HL-60 (cell line): ENCODE measurements at regions not wholly inside any gene's neighbourhood (a gene's known extent, or its start where the extent isn't known, plus 50 kb on each side); places are given as distances from the start of the nearest gene placed in this dataset.

Experiments
- GABPA ChIP-seq: IDR thresholded peaks from 2 replicates; pipeline ENCODE4 v1.6.1; 2012; ENCODE audit warnings: low read depth
- POLR2AphosphoS5 ChIP-seq: IDR thresholded peaks from 2 replicates; pipeline ENCODE4 v1.6.1; 2012; ENCODE audit warnings: low read depth
- SPI1 ChIP-seq: IDR thresholded peaks from 2 replicates; pipeline ENCODE4 v1.6.1; 2012; ENCODE audit warnings: low read depth, mild to moderate bottlenecking, borderline replicate concordance
- TF ChIP-seq, protein P1 (sequence below): IDR thresholded peaks from one replicate; pipeline ENCODE4 v1.5.1; 2011; ENCODE audit warnings: low read length, control low read depth, inconsistent platforms; ENCODE audit not compliant: insufficient read depth
- TF ChIP-seq, protein P2 (sequence below): IDR thresholded peaks from 2 replicates; pipeline ENCODE4 v1.6.1; 2012; ENCODE audit warnings: low read depth; ENCODE audit not compliant: insufficient replicate concordance

DNA sequence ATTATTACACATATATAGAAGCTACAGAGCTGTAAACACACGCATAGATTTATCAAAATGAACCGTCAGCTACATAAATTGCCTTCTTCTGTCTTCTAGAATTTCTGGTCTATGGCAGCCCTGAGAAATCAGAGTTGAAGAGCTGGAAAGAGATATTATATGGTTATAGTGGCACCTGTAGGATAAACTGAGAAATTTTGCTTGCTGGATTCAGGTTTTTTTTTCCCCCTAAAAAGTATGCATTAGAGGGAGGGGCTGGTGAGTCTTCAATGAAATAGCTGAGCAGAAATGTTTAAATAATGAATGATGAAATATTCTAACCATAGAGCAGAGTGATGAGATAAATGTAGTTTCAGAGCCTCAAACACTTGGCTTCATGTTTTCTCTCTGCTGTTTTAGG, 78.0 kb upstream of the DYNC1I1 start:
- TF ChIP-seq GABPA = no peak
- TF ChIP-seq, protein P1, sequence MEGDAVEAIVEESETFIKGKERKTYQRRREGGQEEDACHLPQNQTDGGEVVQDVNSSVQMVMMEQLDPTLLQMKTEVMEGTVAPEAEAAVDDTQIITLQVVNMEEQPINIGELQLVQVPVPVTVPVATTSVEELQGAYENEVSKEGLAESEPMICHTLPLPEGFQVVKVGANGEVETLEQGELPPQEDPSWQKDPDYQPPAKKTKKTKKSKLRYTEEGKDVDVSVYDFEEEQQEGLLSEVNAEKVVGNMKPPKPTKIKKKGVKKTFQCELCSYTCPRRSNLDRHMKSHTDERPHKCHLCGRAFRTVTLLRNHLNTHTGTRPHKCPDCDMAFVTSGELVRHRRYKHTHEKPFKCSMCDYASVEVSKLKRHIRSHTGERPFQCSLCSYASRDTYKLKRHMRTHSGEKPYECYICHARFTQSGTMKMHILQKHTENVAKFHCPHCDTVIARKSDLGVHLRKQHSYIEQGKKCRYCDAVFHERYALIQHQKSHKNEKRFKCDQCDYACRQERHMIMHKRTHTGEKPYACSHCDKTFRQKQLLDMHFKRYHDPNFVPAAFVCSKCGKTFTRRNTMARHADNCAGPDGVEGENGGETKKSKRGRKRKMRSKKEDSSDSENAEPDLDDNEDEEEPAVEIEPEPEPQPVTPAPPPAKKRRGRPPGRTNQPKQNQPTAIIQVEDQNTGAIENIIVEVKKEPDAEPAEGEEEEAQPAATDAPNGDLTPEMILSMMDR = no peak
- TF ChIP-seq POLR2AphosphoS5 = no peak
- TF ChIP-seq, protein P2, sequence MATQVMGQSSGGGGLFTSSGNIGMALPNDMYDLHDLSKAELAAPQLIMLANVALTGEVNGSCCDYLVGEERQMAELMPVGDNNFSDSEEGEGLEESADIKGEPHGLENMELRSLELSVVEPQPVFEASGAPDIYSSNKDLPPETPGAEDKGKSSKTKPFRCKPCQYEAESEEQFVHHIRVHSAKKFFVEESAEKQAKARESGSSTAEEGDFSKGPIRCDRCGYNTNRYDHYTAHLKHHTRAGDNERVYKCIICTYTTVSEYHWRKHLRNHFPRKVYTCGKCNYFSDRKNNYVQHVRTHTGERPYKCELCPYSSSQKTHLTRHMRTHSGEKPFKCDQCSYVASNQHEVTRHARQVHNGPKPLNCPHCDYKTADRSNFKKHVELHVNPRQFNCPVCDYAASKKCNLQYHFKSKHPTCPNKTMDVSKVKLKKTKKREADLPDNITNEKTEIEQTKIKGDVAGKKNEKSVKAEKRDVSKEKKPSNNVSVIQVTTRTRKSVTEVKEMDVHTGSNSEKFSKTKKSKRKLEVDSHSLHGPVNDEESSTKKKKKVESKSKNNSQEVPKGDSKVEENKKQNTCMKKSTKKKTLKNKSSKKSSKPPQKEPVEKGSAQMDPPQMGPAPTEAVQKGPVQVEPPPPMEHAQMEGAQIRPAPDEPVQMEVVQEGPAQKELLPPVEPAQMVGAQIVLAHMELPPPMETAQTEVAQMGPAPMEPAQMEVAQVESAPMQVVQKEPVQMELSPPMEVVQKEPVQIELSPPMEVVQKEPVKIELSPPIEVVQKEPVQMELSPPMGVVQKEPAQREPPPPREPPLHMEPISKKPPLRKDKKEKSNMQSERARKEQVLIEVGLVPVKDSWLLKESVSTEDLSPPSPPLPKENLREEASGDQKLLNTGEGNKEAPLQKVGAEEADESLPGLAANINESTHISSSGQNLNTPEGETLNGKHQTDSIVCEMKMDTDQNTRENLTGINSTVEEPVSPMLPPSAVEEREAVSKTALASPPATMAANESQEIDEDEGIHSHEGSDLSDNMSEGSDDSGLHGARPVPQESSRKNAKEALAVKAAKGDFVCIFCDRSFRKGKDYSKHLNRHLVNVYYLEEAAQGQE = no peak
- TF ChIP-seq SPI1 = no peak
